Ovary (tissue), 7 donors: ENCODE measurements at regions not wholly inside any gene's neighbourhood (a gene's known extent, or its start where the extent isn't known, plus 50 kb on each side); places are given as distances from the start of the nearest gene placed in this dataset.

Source experiments
- DNase-seq, 5 donors: peaks; one replicate each; pipeline ENCODE4 v3.0.0-alpha.2; 2019 to 2020
- H3K27ac ChIP-seq, 2 donors: fragments of 200-600 bp; one replicate each; pipeline versions ENCODE4 v1.5.1 to v1.8.0; 2019 to 2022
- H3K27me3 ChIP-seq: fragments of 200-600 bp; one replicate; pipeline ENCODE4 v1.8.0; 2022
- H3K36me3 ChIP-seq: fragments of 200-600 bp; sonication (generic); one replicate; pipeline ENCODE4 v1.5.1; 2019
- H3K4me1 ChIP-seq: one replicate; pipeline ENCODE4 v1.8.1; 2013; ENCODE audit warnings: mild to moderate bottlenecking, moderate library complexity; ENCODE audit not compliant: insufficient read depth
- H3K4me3 ChIP-seq: fragments of 200-600 bp; sonication (generic); one replicate; pipeline ENCODE4 v1.5.1; 2017
- H3K9me3 ChIP-seq, 2 donors: fragments of 200-600 bp in 1 of 2; sonication (generic) in 1 of 2; one replicate each; pipeline versions ENCODE4 v1.5.1 to v1.8.1; 2013 to 2019; ENCODE audit warnings: mild to moderate bottlenecking in 1 of 2, moderate library complexity in 1 of 2
- CTCF ChIP-seq, 3 donors: fragments of 450-650 bp in 2 of 3; fragments of 200-600 bp in 1 of 3; IDR thresholded peaks; one replicate each; pipeline versions ENCODE4 v1.5.1 to v1.8.0; 2016 to 2022; ENCODE audit warnings: antibody characterized with exemption in 3 of 3, mild to moderate bottlenecking in 1 of 3
- EP300 ChIP-seq: sonication (generic); formaldehyde crosslinking; IDR thresholded peaks from one replicate; pipeline ENCODE4 v1.6.1; 2017; ENCODE audit warnings: antibody characterized with exemption
- POLR2A ChIP-seq: fragments of 450-650 bp; IDR thresholded peaks from one replicate; pipeline ENCODE4 v1.6.1; 2017; ENCODE audit warnings: antibody characterized with exemption, mild to moderate bottlenecking, moderate library complexity
- WGBS, 3 donors: extraction: QIAGEN DNeasy Blood & Tissue Kit in 1 of 3; methylation state at CpG; one replicate each; pipeline versions ENCODE4 v1.1.5 to v1.1.7; 2013 to 2017; 5-methylcytosine and 5-hydroxymethylcytosine counted together
- intact Hi-C, 4 donors: fragments of 100-400 bp; cut with DNase I; formaldehyde crosslinking; loops; one replicate each; pipeline versions ENCODE4 v1.11.0 to v1.15.1; 2022 to 2023
- donor health status: DM: no; HTN: no; CAD: no; lungs with moderate emphysema.
- donor health status: DM: no; HTN: no; CAD: no.
- donor health status: Bipolar disorder and iron deficiency.
- donor health status: DM: no; HTN: no; CAD: no.
- donor health status: DM: yes; HTN: yes; CAD: no.

- Histone ChIP-seq H3K27me3 (no peaks in the 10 kb centered on the region), H3K27ac (no peak overlapping the region), H3K9me3 (no peaks in the 10 kb centered on the region), H3K4me3 (no peak overlapping the region), H3K4me1 (no peaks in the 10 kb centered on the region), H3K36me3 (no peaks in the 10 kb centered on the region)
- 91 to 93% (median 92%) methylated on average over 16 of the region's 16 CpGs for WGBS, 3 donors
- TF ChIP-seq EP300 (no peak), CTCF (IDR thresholded peaks at IDR 0.05) (no peak), POLR2A (no peak)
- intact Hi-C loops = no loop called here
- no peak for DNase-seq
These were observed 243.2 kb downstream of the CEMIP2 start for GRCh38 chr9:71524996-71525580.

- Histone ChIP-seq H3K4me3 (no peak overlapping the region), H3K36me3 (no peaks in the 10 kb centered on the region), H3K9me3 (no peaks in the 10 kb centered on the region), H3K4me1 (no peaks in the 10 kb centered on the region), H3K27me3 (no peaks in the 10 kb centered on the region), H3K27ac (no peak overlapping the region)
- no peak for DNase-seq
- TF ChIP-seq EP300 (no peak), POLR2A (no peak), CTCF (IDR thresholded peaks at IDR 0.05) (no peak)
- WGBS, 3 donors = 26 to 31% (median 28%) methylated on average over 1 of the region's 1 CpG
- intact Hi-C loops = no loop called here
These were observed 243.8 kb downstream of the CEMIP2 start for GRCh38 chr9:71524516-71524915.

GRCh38 chr9:71521132-71521531 lies 247.2 kb downstream of the CEMIP2 start:
- no peak for DNase-seq
- Histone ChIP-seq H3K9me3 (no peaks in the 10 kb centered on the region), H3K36me3 (no peaks in the 10 kb centered on the region), H3K4me1 (no peaks in the 10 kb centered on the region), H3K4me3 (no peak overlapping the region), H3K27me3 (no peaks in the 10 kb centered on the region), H3K27ac (no peak overlapping the region)
- 60 to 72% (median 64%) methylated on average over 3 of the region's 3 CpGs for WGBS, 3 donors
- intact Hi-C loops = no loop called here
- TF ChIP-seq POLR2A = no peak
- TF ChIP-seq EP300 = no peak
- TF ChIP-seq CTCF (IDR thresholded peaks at IDR 0.05) = no peak

GRCh38 chr9:71519098-71519696 lies 249.1 kb downstream of the CEMIP2 start:
- H3K9me3 ChIP-seq = no peaks in the 10 kb centered on the region
- no peak for TF ChIP-seq EP300
- no peak for TF ChIP-seq POLR2A
- TF ChIP-seq CTCF (IDR thresholded peaks at IDR 0.05) = no peak
- WGBS, 3 donors = 5 to 24% (median 19%) methylated on average over 1 of the region's 1 CpG
- no peak for DNase-seq
- no peak overlapping the region for H3K27ac ChIP-seq
- intact Hi-C loops = no loop called here
- H3K27me3 ChIP-seq = no peaks in the 10 kb centered on the region
- H3K36me3 ChIP-seq = no peaks in the 10 kb centered on the region
- H3K4me3 ChIP-seq = no peak overlapping the region
- no peaks in the 10 kb centered on the region for H3K4me1 ChIP-seq
